ENCODE measurements at regions not wholly inside any gene's neighbourhood (a gene's known extent, or its start where the extent isn't known, plus 50 kb on each side); places are given as distances from the start of the nearest gene placed in this dataset.

DNA sequence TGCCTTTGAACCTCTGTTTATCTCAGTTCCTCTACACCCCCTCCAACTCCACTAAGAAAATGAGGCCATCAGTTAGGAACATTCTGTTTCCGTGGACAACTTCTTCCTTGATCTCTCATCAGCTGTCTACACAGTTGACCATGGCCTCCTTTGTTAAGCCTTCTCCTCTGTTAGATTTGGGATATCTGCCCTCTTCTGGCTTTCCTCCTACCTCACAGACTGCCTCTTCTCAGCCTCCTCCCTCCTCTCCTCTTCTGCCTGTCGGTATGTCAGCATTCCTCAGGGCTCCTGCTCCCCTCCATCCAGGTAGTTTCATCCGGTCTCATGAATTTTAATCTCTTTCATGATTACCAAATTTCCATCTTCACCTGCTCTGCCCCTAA is 454.9 kb downstream of the FOXO1 start:
- intact Hi-C loops (cut with DNase I; ENCODE audit: low total_unique reads), result no loop called here
- peaks cover 8 to 33% (median 11%) of the 10 kb centered on the region in 6 donors for H3K4me1 ChIP-seq
- TF ChIP-seq POLR2A (IDR thresholded peaks at IDR 0.05) (no peak), POLR2AphosphoS5 (IDR thresholded peaks at IDR 0.05) (no peak)
- TF ChIP-seq, protein P1, sequence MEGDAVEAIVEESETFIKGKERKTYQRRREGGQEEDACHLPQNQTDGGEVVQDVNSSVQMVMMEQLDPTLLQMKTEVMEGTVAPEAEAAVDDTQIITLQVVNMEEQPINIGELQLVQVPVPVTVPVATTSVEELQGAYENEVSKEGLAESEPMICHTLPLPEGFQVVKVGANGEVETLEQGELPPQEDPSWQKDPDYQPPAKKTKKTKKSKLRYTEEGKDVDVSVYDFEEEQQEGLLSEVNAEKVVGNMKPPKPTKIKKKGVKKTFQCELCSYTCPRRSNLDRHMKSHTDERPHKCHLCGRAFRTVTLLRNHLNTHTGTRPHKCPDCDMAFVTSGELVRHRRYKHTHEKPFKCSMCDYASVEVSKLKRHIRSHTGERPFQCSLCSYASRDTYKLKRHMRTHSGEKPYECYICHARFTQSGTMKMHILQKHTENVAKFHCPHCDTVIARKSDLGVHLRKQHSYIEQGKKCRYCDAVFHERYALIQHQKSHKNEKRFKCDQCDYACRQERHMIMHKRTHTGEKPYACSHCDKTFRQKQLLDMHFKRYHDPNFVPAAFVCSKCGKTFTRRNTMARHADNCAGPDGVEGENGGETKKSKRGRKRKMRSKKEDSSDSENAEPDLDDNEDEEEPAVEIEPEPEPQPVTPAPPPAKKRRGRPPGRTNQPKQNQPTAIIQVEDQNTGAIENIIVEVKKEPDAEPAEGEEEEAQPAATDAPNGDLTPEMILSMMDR (IDR thresholded peaks at IDR 0.05 in 8 of 11, conservative IDR thresholded peaks at IDR 0.05 in 3 of 11), result no peak
- H3K9me3 ChIP-seq, result no peaks in the 10 kb centered on the region
- no peak for DNase-seq
- H3K4me3 ChIP-seq, result no peak overlapping the region
- H3K27ac ChIP-seq, result no peak overlapping the region
- no peaks in the 10 kb centered on the region for H3K27me3 ChIP-seq (replicated peaks in 1 of 7)
- WGBS, 5 donors, result 86 to 93% (median 91%) methylated on average over 3 of the region's 3 CpGs
- H3K36me3 ChIP-seq, result no peaks in the 10 kb centered on the region

DNA sequence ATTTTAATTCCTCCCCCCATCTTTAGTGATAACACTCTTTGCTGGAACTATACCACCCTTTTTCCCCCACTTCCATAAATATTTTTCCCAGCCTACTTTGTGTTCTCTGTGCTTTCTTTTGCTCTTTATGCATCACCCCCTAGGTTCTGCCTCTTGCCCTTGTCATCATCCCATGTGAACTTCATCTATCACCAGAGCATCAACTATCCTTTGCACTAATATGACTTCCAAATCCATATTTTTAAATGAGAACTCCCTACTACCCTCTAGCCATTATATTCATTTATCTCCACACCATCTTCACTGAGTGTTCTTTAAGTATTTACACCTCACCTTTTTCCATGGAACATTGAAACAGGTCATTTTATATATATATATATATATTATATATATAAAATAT is 452.7 kb downstream of the FOXO1 start:
- Histone ChIP-seq H3K9me3 (no peaks in the 10 kb centered on the region), H3K36me3 (no peaks in the 10 kb centered on the region), H3K4me1 (peaks cover 0 to 11% (median 0%) of the 10 kb centered on the region in 6 donors), H3K27ac (no peak overlapping the region), H3K4me3 (no peak overlapping the region), H3K27me3 (replicated peaks in 1 of 7) (no peaks in the 10 kb centered on the region)
- no peak for DNase-seq
- intact Hi-C loops (cut with DNase I; ENCODE audit: low total_unique reads), result no loop called here
- no peak for TF ChIP-seq POLR2AphosphoS5 (IDR thresholded peaks at IDR 0.05)
- no peak for TF ChIP-seq POLR2A (IDR thresholded peaks at IDR 0.05)
- TF ChIP-seq, protein P1 (IDR thresholded peaks at IDR 0.05 in 8 of 11, conservative IDR thresholded peaks at IDR 0.05 in 3 of 11), result no peak

DNA sequence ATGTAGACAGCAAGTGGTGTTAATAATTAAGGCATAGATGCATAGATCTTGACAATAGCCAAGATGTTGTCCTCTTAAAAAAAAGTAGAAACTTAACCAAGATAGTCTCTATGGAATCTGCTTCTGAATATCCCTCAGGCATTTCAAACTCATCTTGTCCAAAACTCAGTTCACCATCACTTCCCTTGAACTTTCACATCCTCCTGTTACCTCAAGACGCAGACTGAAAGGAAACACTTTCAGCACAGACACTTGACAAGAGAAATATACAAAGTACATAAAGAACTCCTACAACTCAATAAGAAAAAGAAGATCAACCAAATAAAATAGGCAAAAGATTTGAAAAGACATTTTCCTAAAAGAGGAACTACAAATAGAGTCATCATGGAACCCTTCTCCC is 451.1 kb downstream of the FOXO1 start:
- DNase-seq, result no peak
- no peaks in the 10 kb centered on the region for H3K36me3 ChIP-seq
- 32 to 62% (median 49%) methylated on average over 1 of the region's 1 CpG for WGBS, 5 donors
- no peaks in the 10 kb centered on the region for H3K27me3 ChIP-seq (replicated peaks in 1 of 7)
- no peaks in the 10 kb centered on the region for H3K9me3 ChIP-seq
- TF ChIP-seq POLR2AphosphoS5 (IDR thresholded peaks at IDR 0.05) (no peak), POLR2A (IDR thresholded peaks at IDR 0.05) (no peak)
- TF ChIP-seq, protein P1 (IDR thresholded peaks at IDR 0.05 in 8 of 11, conservative IDR thresholded peaks at IDR 0.05 in 3 of 11), result no peak
- H3K4me1 ChIP-seq, result peaks cover 0 to 16% (median 2%) of the 10 kb centered on the region in 6 donors
- peak overlapping the region in 2 of 8 donors; percentile 0 to 14 for H3K27ac ChIP-seq
- intact Hi-C loops (cut with DNase I; ENCODE audit: low total_unique reads), result no loop called here
- H3K4me3 ChIP-seq, result no peak overlapping the region

DNA sequence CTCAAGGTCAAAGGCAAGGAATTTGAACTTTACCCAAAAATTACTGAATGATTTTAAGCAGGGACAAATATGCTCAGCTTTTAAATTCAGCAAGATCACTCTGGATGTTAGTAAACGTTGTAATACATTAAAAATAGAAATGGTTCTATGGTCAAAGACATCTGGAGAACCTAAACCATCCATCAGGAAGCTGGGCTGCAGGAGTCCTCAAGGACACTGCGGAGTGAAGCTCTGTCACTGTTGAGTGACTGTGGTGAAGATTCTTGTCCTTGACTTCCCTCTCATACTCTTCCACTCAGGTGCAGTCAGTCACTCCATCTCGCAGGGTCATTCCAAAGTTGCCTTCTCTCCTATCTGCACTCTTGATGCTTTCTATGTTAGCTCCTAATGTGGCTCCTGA is 450.7 kb downstream of the FOXO1 start:
- H3K27me3 ChIP-seq (replicated peaks in 1 of 7), result no peaks in the 10 kb centered on the region
- peaks cover 2 to 21% (median 6%) of the 10 kb centered on the region in 6 donors for H3K4me1 ChIP-seq
- no peak for DNase-seq
- intact Hi-C loops (cut with DNase I; ENCODE audit: low total_unique reads), result no loop called here
- no peaks in the 10 kb centered on the region for H3K36me3 ChIP-seq
- TF ChIP-seq POLR2AphosphoS5 (IDR thresholded peaks at IDR 0.05), result no peak
- TF ChIP-seq POLR2A (IDR thresholded peaks at IDR 0.05), result no peak
- TF ChIP-seq, protein P1 (IDR thresholded peaks at IDR 0.05 in 8 of 11, conservative IDR thresholded peaks at IDR 0.05 in 3 of 11), result no peak
- WGBS, 5 donors, result 69 to 89% (median 83%) methylated on average over 3 of the region's 3 CpGs
- H3K27ac ChIP-seq, result peak overlapping the region in 4 of 8 donors; percentile 0 to 14 (median 12)
- no peaks in the 10 kb centered on the region for H3K9me3 ChIP-seq
- no peak overlapping the region for H3K4me3 ChIP-seq
